GM21825 (cell line): ENCODE measurements at regions not wholly inside any gene's neighbourhood (a gene's known extent, or its start where the extent isn't known, plus 50 kb on each side); places are given as distances from the start of the nearest gene placed in this dataset.

Experiments
- ATAC-seq: cut with Tn5 transposase; IDR thresholded peaks from one replicate; pipeline ENCODE4 v1.9.1; 2021; ENCODE audit warnings: mild to moderate bottlenecking, moderate library complexity; ENCODE audit not compliant: unreplicated experiment

DNA sequence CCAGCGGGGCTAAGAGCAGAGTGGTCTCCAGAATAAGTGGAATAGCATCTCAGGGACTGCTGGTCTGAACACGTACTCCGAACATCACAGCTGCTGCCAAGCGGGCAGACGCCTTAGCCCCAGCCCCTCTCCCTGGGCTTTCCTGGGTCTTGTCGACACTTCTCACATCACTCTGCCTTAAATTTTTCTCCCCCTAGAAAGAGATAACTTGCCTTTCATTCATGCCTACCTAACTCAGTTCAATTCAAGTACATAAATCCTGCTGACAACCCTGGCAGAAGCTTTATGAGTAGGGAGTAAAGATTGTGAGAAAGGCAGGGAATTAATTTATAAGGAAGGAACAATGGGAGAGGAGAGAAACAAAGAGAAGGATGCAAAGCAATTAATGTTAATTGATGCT, 202.9 kb upstream of the TNP1 start:
- no peak for ATAC-seq

DNA sequence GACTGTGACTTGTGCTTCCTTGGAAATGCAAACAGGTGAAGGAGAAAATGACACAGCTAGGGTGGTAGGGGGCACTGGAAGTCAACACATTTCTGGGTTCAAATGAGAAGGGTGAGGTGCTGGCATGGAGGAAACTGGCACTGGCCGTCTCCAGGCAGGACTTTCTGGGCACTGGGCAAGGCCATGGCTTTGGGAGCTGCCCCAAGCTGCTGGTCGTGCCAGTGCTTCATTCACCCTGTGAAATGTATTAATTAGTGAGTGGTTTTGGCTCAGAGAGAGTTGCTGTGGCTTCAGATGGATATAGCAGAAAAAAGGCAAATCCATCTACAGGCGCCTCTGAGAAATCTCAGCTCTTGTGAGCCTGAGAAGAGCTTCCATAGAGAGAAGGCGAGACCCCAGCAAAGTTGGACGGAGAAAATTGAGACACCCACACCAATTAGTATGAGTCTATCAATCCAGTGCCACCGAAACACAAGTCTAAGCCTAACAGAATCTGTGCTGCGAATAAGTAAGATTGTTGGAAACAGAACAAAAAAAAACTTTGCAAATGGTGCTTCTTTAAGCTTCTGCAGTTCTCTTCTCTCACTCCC, 202.1 kb upstream of the TNP1 start:
- ATAC-seq = no peak

DNA sequence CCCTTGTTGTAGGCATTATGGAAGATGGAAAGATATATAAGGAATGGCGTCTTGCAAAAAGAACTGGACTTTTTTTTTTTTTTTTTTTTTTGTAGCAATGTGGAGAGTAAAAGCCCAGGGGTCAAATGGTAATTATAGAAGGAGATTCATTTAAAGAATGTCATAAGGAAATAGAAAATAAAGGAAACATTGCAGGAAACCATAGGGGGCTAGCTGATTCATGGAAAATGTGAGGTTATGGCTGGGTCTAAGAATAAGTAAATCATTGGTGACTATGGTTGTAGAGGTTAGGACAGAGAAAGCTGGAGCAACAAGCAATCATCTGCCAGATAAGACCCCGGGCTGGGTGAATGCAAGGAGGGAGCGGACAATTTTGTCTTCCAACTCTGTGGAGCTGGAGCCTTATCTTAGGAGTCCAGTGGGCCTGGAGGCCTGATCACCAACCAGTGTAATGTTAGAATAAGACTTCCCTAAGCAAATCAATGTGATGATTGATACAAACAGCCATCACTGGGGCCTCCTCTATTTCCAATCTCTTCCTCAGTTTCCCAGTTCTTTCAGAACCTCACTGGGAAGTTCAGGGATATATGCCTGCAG, 201.2 kb upstream of the TNP1 start:
- ATAC-seq = no peak

DNA sequence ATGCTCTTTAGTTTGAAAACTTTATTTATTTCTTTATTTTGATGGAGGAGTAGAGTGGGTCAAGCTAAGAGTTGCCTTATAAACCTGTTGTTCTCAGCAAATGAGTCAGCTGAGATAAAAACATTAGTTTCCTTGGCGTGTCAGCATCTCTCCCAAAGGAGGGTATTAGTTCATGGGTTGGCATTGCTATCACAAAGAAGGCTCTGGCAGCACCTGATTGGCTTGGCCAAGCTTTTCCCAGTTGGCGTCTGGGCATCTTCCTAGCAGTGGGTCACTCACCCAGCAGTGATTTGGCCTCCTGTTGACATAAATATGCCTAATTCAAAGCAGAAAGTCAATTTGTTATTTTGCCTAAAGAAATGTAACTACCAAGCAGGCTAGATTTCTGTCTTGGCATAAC, 200.7 kb upstream of the TNP1 start:
- no peak for ATAC-seq

DNA sequence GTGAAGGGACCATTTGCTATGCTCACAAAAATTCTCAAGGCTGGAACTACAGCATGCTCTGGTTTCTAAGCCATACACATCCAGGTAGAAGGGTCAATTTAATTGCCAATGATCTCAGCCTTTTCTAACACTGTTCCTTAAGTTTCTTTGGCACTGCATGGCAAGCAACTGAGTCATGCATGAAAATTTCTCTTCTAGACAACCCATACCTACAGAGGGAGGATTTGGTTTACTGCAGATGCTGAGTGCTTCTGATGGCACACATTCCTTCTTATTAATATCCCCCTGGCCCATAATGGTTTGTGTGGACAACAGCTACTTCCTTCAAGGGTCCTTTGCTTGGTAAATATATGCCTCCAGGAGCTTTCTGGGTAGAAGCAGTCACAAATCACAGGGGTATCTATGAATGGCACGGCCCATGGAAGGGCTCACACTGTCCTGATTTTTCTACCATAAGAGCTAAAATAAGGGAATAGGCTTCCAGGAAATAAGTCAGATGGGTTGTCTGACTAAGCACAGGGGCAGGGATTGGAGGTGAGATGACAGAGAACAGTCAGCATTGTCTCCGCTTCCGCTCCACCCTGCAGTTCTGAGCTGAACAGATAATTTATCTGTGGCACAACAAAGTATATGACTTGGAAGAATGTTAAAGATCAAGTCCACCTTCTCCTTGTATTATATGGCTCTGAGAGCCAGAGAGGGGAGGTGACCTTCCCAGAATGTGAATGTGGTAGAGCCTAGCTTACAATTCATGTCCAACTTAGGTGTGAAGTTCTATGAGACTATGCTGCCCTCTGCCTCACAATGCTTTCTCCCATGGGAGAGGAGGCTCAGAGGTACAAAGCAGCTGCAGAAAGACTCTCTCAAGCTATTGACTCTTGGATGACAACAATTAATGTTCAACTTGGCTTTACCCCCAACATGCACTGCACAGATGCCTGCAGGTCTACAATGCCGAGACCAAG, 199.2 kb upstream of the TNP1 start:
- no peak for ATAC-seq

DNA sequence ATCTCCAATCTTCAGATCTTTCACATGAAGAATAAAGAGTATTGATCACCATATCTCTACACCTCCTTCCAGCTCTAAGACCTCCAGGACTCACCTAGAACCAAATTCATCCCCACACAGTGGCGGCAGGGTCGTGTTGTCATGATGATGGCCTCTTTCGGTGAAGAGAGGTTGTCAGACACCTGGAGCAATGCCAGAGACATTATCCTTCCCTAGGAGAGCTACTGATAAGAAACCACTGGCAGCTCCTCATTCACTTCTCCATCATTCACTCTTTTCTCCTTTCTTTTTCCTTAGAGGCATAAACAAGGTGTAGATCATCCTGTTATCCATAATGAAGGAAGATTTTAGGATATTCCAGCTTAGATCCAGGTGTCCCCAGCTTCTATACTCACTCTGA, 197.9 kb upstream of the TNP1 start:
- no peak for ATAC-seq

DNA sequence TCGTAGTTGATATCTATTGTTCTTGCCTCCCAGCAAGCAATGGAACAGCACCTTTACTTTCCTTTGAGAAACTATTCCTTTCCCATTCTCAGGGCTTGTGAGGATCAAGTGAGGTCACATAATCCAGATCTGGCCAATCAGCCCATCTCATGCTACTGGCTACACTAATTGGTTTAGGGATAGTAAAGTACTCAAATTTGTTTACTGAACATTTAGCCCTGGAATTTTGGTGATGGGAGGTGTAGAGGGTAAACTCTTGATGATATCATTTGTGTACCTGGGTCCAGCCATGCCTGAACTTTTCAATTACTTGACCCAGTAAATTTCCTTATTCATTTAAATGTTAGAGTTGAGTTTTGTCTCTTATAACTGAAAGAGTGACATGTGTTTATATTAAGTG, 195.8 kb upstream of the TNP1 start:
- ATAC-seq = no peak

DNA sequence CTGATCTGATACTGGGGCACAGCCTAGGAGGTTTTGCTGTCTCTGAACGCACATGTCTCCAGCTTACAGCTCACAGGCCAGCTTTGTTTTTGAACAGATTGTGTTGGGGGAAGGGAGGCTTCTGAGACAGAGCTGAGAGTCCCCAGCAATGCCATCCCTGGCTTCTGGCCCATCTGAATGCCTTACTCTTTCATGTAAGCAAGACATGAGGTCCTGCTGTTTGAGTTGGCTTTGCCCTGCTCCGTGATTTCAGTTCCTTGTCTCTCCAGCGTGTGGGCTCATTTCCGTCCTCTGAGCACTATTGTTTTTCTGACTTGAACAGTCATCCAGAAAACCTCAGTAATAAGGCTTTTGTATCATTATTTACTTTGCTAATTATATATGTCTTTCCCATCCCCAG, 194.9 kb upstream of the TNP1 start:
- ATAC-seq = no peak

DNA sequence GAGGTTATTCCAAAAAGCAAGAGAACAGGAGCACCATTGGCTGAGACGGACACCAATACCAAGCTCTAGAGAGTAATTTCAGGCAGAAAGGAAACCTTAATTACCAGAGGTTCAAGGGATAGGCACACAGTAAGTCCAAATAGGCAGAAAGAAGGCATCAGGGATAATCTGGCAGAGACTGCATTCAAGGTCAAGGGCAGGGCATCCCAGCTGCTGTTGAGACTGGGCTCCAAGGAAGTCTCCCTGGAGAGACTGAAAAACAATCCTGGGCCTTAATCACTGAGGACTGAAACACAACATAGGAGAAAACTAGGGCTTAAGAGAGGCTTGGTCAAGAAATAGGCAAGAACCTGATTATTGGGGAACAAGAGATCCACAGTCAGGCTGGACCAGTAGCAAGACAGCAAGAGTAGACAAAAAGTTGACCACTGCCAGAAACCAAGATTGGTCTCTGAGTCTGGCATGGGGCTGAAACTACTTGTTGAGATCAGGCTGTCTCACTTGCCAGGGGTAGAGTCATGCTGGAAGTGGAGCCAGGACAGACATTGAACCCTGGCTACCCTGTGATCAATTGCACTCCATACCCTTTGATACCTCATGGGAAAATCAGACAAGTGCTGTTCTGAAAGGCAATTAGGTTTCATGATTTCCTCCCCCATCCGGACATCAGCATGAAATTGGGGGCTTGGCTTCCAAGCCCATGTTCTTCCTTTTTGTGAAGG, 193.2 kb upstream of the TNP1 start:
- no peak for ATAC-seq

DNA sequence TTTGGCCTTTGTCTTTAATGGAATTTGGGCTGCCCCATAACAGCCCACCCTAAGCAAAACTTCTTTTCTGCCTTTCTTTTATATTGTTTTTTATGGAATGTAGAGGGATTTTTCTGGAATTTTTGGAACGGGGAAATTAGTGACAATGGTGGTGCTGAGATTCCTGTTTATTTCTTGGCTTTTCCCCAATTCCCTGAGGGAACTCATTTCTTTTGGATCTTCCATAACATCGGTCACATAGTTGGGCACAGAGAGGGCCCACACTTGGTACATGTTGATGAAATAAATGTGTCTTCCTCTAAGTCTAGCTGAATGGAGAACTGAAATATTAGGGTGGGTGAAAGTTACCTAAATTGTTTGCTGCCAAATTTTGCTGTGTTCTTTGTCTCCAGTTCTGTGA, 191.6 kb upstream of the TNP1 start:
- no peak for ATAC-seq

DNA sequence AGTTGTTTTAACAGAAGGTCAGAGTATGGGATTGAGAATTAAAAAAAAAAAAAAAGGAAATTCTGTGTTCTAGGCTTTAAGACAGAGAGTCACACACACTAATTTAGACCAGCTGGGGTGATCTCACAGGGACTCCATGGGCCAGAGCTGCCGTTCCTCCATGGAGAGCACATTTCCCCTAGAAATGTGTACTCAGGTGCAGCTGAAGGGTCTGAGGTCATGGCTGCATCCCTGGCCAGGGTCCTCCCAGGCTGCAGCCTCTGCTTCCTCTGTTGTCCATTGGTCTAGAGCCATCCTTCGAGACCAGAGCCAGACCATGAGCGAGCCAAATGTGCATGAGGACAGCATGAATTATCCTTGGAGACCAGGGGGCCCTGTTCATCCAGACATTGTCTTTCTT, 190.1 kb upstream of the TNP1 start:
- ATAC-seq = no peak

DNA sequence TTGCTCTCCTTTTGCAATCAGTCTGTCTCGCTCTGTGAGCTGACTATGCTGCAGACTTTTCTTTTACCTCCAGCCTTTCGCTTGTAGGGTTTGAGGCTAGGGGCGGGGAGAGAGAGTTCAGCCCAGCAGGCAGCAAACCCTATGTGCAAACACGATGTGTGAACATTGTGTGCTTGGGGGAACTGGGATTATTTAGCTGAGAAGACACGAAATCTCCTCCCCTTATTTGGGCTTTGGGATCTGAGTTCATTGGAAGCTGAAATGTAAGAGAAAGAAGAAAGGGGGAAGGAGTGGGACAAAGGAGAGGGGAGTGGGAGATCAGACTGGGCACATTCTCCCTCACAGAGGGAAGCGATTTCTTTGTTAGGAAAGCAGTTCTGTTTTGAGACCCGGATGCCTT, 189.6 kb upstream of the TNP1 start:
- no peak for ATAC-seq

DNA sequence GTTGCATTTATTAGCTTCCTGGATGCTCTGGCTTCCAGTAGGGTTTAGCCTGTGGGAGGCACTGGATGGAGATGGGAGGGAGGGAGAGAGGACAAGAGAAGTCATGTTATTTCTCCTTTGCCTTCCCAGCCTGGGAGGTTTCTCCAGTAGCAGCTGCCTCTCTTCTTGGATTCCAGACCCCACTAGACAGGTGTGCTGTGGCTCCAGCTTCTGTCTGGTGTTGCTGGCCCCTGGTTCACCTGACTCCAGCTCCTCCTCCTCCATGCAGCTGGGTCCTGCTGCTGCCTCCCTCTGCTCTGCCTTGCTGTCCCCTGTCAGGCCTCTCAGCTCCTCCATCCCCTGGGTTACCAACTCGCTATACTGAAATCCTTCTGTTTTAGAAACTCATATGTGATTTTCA, 188.9 kb upstream of the TNP1 start:
- ATAC-seq = no peak

DNA sequence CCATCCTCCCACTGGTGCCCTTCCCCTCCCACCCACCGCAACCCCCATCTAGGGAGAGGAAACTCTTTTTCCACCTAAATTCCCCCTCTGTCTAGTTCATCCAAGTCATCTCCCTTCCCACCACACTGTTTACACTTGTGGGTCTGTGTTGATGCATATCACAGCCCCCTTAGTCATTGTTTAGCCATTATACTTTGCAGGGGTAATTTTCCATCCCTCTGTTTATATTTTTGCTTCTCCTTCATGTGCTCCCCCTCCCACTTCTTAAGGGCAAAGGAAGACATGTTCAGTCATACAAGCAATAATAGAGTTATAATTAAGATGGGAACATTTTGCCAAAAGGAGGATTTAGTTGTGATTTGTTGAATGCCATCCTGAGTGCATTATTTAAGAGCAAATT, 187.8 kb upstream of the TNP1 start:
- no peak for ATAC-seq

DNA sequence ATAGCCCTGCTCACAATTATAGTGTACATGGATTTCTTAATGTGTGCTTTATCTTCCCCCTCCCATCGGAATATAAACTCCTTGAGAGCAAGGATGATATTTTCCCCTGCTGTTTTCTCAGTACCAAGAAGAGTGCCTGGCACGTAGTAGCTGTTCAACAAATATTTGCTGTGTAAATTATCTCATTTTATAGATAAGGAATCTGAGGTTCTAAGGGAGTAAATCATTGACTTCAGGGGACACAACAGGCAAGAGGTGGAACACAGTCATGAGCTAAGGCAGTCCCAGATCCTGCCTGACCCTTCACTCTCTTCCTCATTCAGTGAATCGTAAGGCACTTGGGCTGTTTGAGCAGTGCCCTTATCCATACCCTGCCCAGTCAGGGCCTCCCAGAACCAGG, 187.3 kb upstream of the TNP1 start:
- no peak for ATAC-seq

DNA sequence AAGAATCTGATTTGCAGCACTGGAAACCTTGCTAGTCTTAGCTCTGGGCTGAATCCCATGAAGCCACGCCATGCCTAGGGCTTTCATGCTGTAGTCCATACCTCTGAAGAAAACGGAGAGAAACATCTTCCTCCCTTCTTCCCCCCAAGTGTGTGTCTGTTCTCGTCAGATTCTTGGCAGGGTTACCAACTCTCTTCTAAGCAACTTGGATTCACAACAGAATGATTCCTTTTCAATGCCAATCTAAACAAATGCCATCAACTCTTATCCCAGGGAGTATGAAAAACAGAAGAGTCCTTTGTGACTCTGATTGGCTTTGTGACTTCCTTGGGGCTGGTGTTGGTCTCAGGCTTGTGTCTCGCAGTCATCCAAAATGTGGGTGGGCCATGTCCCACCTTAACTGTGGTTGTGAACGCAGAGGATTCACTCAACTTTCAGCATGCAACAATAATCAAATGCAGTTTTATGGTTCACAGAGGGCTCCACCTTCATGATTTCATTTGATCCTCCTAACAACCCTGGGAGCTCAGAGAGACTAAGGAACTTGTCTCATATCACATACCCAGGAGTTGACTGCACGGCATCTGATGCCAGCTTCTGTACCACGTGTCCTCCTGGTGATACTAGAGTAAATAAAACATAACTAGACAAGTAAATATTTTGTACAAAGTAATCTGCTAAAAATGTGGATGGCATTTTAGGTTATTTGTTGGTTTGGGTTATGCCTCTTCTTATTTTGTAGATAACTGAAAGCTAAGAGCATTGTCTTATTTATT, 186.0 kb upstream of the TNP1 start:
- ATAC-seq = no peak

DNA sequence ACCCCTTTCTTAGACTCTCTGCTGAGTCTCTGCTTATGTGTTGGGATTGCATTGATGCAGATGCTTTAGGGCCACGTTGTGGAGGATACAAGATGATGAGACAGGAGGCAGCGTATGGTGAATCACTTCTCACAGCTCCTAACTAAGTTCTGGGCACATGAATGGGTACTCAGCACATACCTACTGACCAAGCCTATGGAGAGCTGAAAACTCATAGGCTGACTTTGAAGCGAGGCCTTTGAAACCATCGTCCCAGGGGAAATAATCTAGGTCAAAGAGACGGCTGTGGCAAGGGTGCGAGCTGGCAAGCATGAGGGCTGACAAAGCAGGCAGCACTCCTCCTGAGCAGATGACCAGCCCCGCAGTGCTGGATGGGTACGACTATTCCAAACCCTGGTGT, 180.2 kb upstream of the TNP1 start:
- no peak for ATAC-seq

DNA sequence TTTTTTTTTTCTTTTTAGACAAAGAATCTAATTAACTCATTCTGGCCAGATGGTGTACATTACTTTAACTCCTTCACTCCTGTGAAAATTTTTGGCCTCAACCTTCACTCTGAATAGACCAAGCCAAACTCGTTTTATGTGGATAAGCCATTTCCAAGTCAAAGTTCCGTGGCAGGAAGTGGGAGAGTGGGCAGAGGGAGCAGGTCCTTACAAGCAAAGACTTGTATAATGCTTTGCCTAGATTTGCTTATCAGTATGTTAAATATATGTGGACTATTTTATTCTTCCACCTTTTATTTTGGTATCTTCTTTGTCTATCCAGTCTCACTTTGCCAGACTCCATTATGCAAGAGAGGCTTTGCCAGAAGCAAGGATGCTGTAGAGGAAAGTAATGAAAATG, 178.1 kb upstream of the TNP1 start:
- no peak for ATAC-seq

DNA sequence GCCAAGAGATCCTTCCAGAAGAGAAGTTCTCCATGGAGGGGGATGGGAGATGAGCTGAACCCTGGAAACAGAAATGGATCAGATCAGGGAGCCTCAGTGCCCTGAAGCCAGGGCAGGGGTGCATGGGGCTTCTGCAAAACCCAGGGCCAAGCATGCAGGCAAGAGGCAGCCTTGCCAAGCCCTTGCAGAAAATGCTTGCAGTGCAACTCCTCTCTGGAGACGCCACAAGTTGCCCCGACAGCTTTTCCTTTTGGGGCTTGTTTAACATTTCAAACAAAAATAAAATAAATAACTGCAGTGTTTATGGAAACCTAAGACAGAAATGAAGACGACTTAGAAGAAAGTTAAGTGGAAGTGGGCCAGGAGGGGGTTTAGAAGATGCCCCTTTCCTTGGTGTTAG, 177.5 kb upstream of the TNP1 start:
- no peak for ATAC-seq

DNA sequence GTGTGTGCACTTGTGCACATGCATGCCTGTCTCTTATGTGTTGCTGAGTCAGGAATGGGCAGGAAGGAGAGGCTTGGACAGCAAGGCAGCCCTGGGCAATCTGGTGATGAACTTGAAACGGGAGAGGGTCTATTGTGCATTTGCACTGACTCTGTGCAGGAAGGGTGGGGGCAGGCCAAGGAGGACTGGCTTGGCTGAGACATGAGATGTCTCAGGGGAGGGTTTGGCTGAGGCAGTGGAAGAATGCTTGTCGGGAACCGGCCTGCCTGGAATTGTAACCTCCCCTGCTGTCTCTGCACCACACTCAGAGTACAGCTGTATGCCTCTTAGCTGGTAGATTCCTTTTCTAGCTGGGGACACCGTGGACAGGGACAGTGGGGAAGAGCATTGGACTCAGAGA, 176.1 kb upstream of the TNP1 start:
- ATAC-seq = no peak

DNA sequence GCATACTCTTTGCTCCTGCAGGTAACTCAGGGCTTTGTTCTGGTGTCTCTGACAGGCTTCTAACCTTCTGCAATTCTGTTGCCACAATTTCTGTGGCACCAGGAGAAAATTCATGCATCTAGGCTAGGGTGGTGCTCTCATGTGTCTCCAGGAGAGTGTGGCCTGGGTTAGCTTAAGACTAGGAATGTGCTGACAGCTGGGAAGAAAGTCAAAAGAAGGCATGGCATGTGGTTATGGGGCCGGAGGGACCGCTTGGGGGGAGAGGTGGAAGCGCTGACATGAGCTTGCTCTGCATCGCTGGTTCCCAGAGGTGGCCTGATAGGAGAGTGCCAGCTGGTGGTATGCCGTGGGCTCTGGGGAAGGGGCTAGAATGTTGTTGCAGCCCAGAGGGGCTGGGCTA, 173.3 kb upstream of the TNP1 start:
- ATAC-seq = no peak
